Heart left ventricle (tissue), 16 donors: ENCODE measurements at regions not wholly inside any gene's neighbourhood (a gene's known extent, or its start where the extent isn't known, plus 50 kb on each side); places are given as distances from the start of the nearest gene placed in this dataset.
"Not testable (repeated sequence)": the region's sequence is repeated elsewhere in the genome, so short reads cannot be mapped to it uniquely, and the experiment has no call there.

Experiments
- ATAC-seq, 4 donors: fragments of 200-7000 bp; cut with Tn5 transposase; one replicate each; pipeline ENCODE4 v1.9.1; 2020 to 2022; ENCODE audit warnings: moderate library complexity in 4 of 4, mild to moderate bottlenecking in 3 of 4, moderate number of reproducible peaks in 1 of 4
- DNase-seq, 5 donors: peaks; one replicate each; pipeline ENCODE4 v3.0.0-alpha.2; 2020
- H3K27ac ChIP-seq, 12 donors: fragments of 200-600 bp; sonication (generic) in 4 of 12; one replicate each; pipeline versions ENCODE4 v1.5.0 to v1.8.0; 2016 to 2022; ENCODE audit warnings: mild to moderate bottlenecking in 2 of 12
- H3K27me3 ChIP-seq, 9 donors: fragments of 200-600 bp; sonication (generic) in 2 of 9; one replicate each; pipeline versions ENCODE4 v1.5.1 to v1.8.0; 2016 to 2022; ENCODE audit warnings: mild to moderate bottlenecking in 3 of 9
- H3K36me3 ChIP-seq, 9 donors: fragments of 200-600 bp; sonication (generic) in 2 of 9; one replicate each; pipeline versions ENCODE4 v1.5.0 to v1.8.0; 2018 to 2022; ENCODE audit warnings: mild to moderate bottlenecking in 2 of 9
- H3K4me1 ChIP-seq, 12 donors: fragments of 200-600 bp; sonication (generic) in 4 of 12; one replicate each; pipeline versions ENCODE4 v1.5.0 to v1.8.0; 2016 to 2022; ENCODE audit warnings: mild to moderate bottlenecking in 3 of 12
- H3K4me3 ChIP-seq, 12 donors: fragments of 200-600 bp; sonication (generic) in 4 of 12; one replicate each; pipeline versions ENCODE4 v1.5.0 to v1.8.0; 2017 to 2022; ENCODE audit warnings: mild to moderate bottlenecking in 9 of 12, moderate library complexity in 4 of 12
- H3K9me3 ChIP-seq, 12 donors: fragments of 200-600 bp; sonication (generic) in 4 of 12; one replicate each; pipeline versions ENCODE4 v1.5.0 to v1.8.0; 2016 to 2022; ENCODE audit warnings: mild to moderate bottlenecking in 1 of 12
- CTCF ChIP-seq, 12 donors: fragments of 200-600 bp; sonication (generic) in 4 of 12; IDR thresholded peaks; one replicate each; pipeline versions ENCODE4 v1.5.0 to v1.8.0; 2018 to 2022; ENCODE audit warnings: antibody characterized with exemption in 12 of 12, mild to moderate bottlenecking in 5 of 12
- POLR2A ChIP-seq, 2 donors: fragments of 450-650 bp; IDR thresholded peaks; one replicate each; pipeline ENCODE4 v1.6.1; 2017; ENCODE audit warnings: antibody characterized with exemption in 2 of 2, mild to moderate bottlenecking in 2 of 2, moderate library complexity in 2 of 2
- WGBS, 4 donors: extraction: QIAGEN DNeasy Blood & Tissue Kit in 2 of 4; methylation state at CpG; one replicate each; pipeline versions ENCODE4 v1.1.5 to v1.1.7; 2013 to 2018; 5-methylcytosine and 5-hydroxymethylcytosine counted together
- intact Hi-C, 10 donors: fragments of 100-400 bp; cut with DNase I; formaldehyde crosslinking; loops; one replicate each; pipeline versions ENCODE4 v1.11.1 to v1.14.2; 2022
- donor health status: ischemic (EF 13 %, LVEDD 7.1; RV severe dilation, severe dysfunction).
- donor health status: healthy with polysubstance abuse.
- donor health status: DM: no; HTN: yes; CAD: no.
- donor health status: DM: no; HTN: no; CAD: no.
- donor health status: ischemic (EF 25% LVEDD 6.9; RV normal size, moderate dysfunction).
- donor health status: ischemic (EF 25% LVEDD 5.7; RV mildly dilated, moderate dysfunction).
- donor health status: healthy.
- donor health status: DM: yes; HTN: yes; CAD: no.
- donor health status: ischemic (EF 35%, LVEDD 5.7; RV mildly dilated, moderate dysfunction).
- donor health status: nonischemic (EF 11% LVEDD 7.7; RV severe dilation, severe dysfunction).
- donor health status: DM: yes; HTN: yes; CAD: no.
- donor health status: PGD.
- donor health status: ischemic (EF 29% LVEDD 5.4; RV normal size, mild dysfunction).
- donor health status: nonischemic (EF 23%, LVEDD 6.1; RV moderate dilation, normal function).

GRCh38 chr5:119694284-119694683 is 64.9 kb downstream of the FAM170A start:
- no peak for TF ChIP-seq CTCF (IDR thresholded peaks at IDR 0.05)
- no peak for TF ChIP-seq POLR2A (IDR thresholded peaks at IDR 0.05)
- DNase-seq (no peak), ATAC-seq (no peak)
- intact Hi-C loops, result no loop called here
- Histone ChIP-seq H3K4me3 (no peak overlapping the region), H3K27ac (no peak overlapping the region), H3K36me3 (no peaks in the 10 kb centered on the region), H3K27me3 (no peaks in the 10 kb centered on the region), H3K4me1 (no peaks in the 10 kb centered on the region), H3K9me3 (peaks cover 0 to 25% (median 6%) of the 10 kb centered on the region in 12 donors)
- WGBS, 4 donors, result 57 to 65% (median 62%) methylated on average over 3 of the region's 3 CpGs

GRCh38 chr5:119706049-119706448 is 76.7 kb downstream of the FAM170A start:
- no peaks in the 10 kb centered on the region for H3K36me3 ChIP-seq
- 79 to 89% (median 86%) methylated on average over 9 of the region's 9 CpGs for WGBS, 4 donors
- ATAC-seq, result no peak
- no peak overlapping the region for H3K27ac ChIP-seq
- intact Hi-C loops, result no loop called here
- no peak overlapping the region for H3K4me3 ChIP-seq
- no peaks in the 10 kb centered on the region for H3K9me3 ChIP-seq
- DNase-seq, result no peak
- H3K4me1 ChIP-seq, result no peaks in the 10 kb centered on the region
- no peak for TF ChIP-seq POLR2A (IDR thresholded peaks at IDR 0.05)
- TF ChIP-seq CTCF (IDR thresholded peaks at IDR 0.05), result no peak
- H3K27me3 ChIP-seq, result no peaks in the 10 kb centered on the region

- 43 to 92% (median 80%) methylated on average over 1 to 2 of the region's 2 CpGs for WGBS, 4 donors
These were observed 78.9 kb downstream of the FAM170A start for GRCh38 chr5:119708076-119708790.

GRCh38 chr5:119721775-119722174 is 92.4 kb downstream of the FAM170A start:
- 57 to 76% (median 64%) methylated on average over 2 of the region's 2 CpGs for WGBS, 4 donors
- no peak for ATAC-seq
- no peak for TF ChIP-seq CTCF (IDR thresholded peaks at IDR 0.05)
- TF ChIP-seq POLR2A (IDR thresholded peaks at IDR 0.05), result no peak
- intact Hi-C loops, result no loop called here
- no peaks in the 10 kb centered on the region for H3K4me1 ChIP-seq
- no peaks in the 10 kb centered on the region for H3K27me3 ChIP-seq
- no peak overlapping the region for H3K4me3 ChIP-seq
- no peaks in the 10 kb centered on the region for H3K36me3 ChIP-seq
- H3K27ac ChIP-seq, result no peak overlapping the region
- DNase-seq, result no peak
- H3K9me3 ChIP-seq, result peaks cover 0 to 17% (median 4%) of the 10 kb centered on the region in 12 donors

More at GRCh38 chr5:119708076-119708790, 78.9 kb downstream of the FAM170A start:
- H3K27me3 ChIP-seq, result no peaks in the 10 kb centered on the region
- no peaks in the 10 kb centered on the region for H3K4me1 ChIP-seq
- TF ChIP-seq CTCF (IDR thresholded peaks at IDR 0.05), result no peak
- no peak for TF ChIP-seq POLR2A (IDR thresholded peaks at IDR 0.05)
- no peak for DNase-seq
- intact Hi-C loops, result no loop called here
- H3K9me3 ChIP-seq, result no peaks in the 10 kb centered on the region
- H3K4me3 ChIP-seq, result no peak overlapping the region
- H3K36me3 ChIP-seq, result no peaks in the 10 kb centered on the region
- no peak overlapping the region for H3K27ac ChIP-seq
- no peak for ATAC-seq

GRCh38 chr5:119725291-119725690 is 95.9 kb downstream of the FAM170A start:
- DNase-seq, H3K27me3 ChIP-seq, H3K4me1 ChIP-seq, intact Hi-C loops, H3K4me3 ChIP-seq, ATAC-seq, H3K36me3 ChIP-seq, H3K27ac ChIP-seq: not testable (repeated sequence)
- WGBS, 4 donors, result 78 to 88% (median 81%) methylated on average over 2 of the region's 2 CpGs
- peaks cover 0 to 22% (median 8%) of the 10 kb centered on the region in 12 donors for H3K9me3 ChIP-seq
